Mesothelial cell of epicardium (in vitro differentiated cells): ENCODE measurements at regions not wholly inside any gene's neighbourhood (a gene's known extent, or its start where the extent isn't known, plus 50 kb on each side); places are given as distances from the start of the nearest gene placed in this dataset.

ENCODE experiments used
- DNase-seq, 2 experiments: peaks; one replicate each; pipeline ENCODE4 v3.0.0; 2021; ENCODE audit warnings: low spot score in 2 of 2; ENCODE audit not compliant: unreplicated experiment in 2 of 2
- H3K27ac Mint-ChIP-seq: 2 replicates; pipeline ENCODE4 v1.8.0; 2021; ENCODE audit warnings: mixed read lengths
- H3K27me3 Mint-ChIP-seq: 2 replicates; pipeline ENCODE4 v1.8.0; 2021; ENCODE audit warnings: low read depth, mixed read lengths
- H3K36me3 Mint-ChIP-seq: 2 replicates; pipeline ENCODE4 v1.8.0; 2021; ENCODE audit warnings: mixed read lengths
- H3K4me1 Mint-ChIP-seq: 2 replicates; pipeline ENCODE4 v1.8.0; 2021; ENCODE audit warnings: mixed read lengths
- H3K4me3 Mint-ChIP-seq: 2 replicates; pipeline ENCODE4 v1.8.0; 2021; ENCODE audit warnings: mild to moderate bottlenecking, moderate library complexity, mixed read lengths
- H3K9me3 Mint-ChIP-seq: 2 replicates; pipeline ENCODE4 v1.8.0; 2021; ENCODE audit warnings: mixed read lengths
- TF ChIP-seq, protein P1 (sequence below): fragments of 200-600 bp; sonication (generic); IDR thresholded peaks from one replicate; pipeline ENCODE4 v1.5.0; 2021; ENCODE audit warnings: antibody characterized with exemption; ENCODE audit not compliant: unreplicated experiment

- Mint-ChIP-seq H3K4me3 (no peak overlapping the region), H3K4me1 (peaks cover 2% of the 10 kb centered on the region), H3K9me3 (no peaks in the 10 kb centered on the region), H3K27me3 (peaks cover 4% of the 10 kb centered on the region), H3K27ac (no peak overlapping the region), H3K36me3 (no peaks in the 10 kb centered on the region)
- TF ChIP-seq, protein P1, sequence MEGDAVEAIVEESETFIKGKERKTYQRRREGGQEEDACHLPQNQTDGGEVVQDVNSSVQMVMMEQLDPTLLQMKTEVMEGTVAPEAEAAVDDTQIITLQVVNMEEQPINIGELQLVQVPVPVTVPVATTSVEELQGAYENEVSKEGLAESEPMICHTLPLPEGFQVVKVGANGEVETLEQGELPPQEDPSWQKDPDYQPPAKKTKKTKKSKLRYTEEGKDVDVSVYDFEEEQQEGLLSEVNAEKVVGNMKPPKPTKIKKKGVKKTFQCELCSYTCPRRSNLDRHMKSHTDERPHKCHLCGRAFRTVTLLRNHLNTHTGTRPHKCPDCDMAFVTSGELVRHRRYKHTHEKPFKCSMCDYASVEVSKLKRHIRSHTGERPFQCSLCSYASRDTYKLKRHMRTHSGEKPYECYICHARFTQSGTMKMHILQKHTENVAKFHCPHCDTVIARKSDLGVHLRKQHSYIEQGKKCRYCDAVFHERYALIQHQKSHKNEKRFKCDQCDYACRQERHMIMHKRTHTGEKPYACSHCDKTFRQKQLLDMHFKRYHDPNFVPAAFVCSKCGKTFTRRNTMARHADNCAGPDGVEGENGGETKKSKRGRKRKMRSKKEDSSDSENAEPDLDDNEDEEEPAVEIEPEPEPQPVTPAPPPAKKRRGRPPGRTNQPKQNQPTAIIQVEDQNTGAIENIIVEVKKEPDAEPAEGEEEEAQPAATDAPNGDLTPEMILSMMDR: no peak
- DNase-seq: no peak
Measured at GRCh38 chr2:221704442-221704841, 132.3 kb upstream of the EPHA4 start.

GRCh38 chr2:221693365-221693764, 121.3 kb upstream of the EPHA4 start:
- H3K27me3 Mint-ChIP-seq: no peaks in the 10 kb centered on the region
- H3K36me3 Mint-ChIP-seq: no peaks in the 10 kb centered on the region
- TF ChIP-seq, protein P1: no peak
- no peak for DNase-seq
- H3K27ac Mint-ChIP-seq: no peak overlapping the region
- H3K4me1 Mint-ChIP-seq: no peaks in the 10 kb centered on the region
- no peaks in the 10 kb centered on the region for H3K9me3 Mint-ChIP-seq
- no peak overlapping the region for H3K4me3 Mint-ChIP-seq

GRCh38 chr2:221691571-221691970, 119.5 kb upstream of the EPHA4 start:
- no peak for DNase-seq
- H3K27me3 Mint-ChIP-seq: no peaks in the 10 kb centered on the region
- TF ChIP-seq, protein P1: no peak
- no peak overlapping the region for H3K27ac Mint-ChIP-seq
- H3K4me3 Mint-ChIP-seq: no peak overlapping the region
- no peaks in the 10 kb centered on the region for H3K36me3 Mint-ChIP-seq
- H3K9me3 Mint-ChIP-seq: no peaks in the 10 kb centered on the region
- no peaks in the 10 kb centered on the region for H3K4me1 Mint-ChIP-seq

- no peak overlapping the region for H3K27ac Mint-ChIP-seq
- H3K9me3 Mint-ChIP-seq: no peaks in the 10 kb centered on the region
- no peaks in the 10 kb centered on the region for H3K4me1 Mint-ChIP-seq
- H3K27me3 Mint-ChIP-seq: no peaks in the 10 kb centered on the region
- no peak overlapping the region for H3K4me3 Mint-ChIP-seq
- TF ChIP-seq, protein P1: no peak
- no peak for DNase-seq
- no peaks in the 10 kb centered on the region for H3K36me3 Mint-ChIP-seq
Measured at GRCh38 chr2:221689140-221689539, 117.0 kb upstream of the EPHA4 start.

DNA sequence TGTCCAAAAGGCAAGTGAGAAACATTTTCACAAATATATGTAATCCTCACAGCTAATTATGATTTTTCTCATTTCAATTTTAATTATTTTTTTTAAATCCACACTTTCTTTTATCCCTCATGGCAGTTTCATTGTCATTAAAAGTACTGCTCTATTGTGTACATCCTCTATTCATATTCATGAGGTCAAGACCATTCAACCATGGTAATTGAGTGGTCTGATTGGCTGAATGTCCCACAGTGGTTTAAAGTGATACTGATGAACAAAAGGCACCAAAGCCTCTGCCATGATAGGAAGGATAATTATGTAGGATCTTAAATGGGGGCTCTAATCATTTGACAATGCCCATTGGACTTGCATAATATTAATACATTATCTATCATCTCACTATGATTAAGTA, 108.4 kb upstream of the EPHA4 start:
- peaks cover 10% of the 10 kb centered on the region for H3K9me3 Mint-ChIP-seq
- H3K27ac Mint-ChIP-seq: no peak overlapping the region
- no peak overlapping the region for H3K4me3 Mint-ChIP-seq
- no peaks in the 10 kb centered on the region for H3K36me3 Mint-ChIP-seq
- peaks cover 1% of the 10 kb centered on the region for H3K27me3 Mint-ChIP-seq
- DNase-seq: no peak
- TF ChIP-seq, protein P1: no peak
- no peaks in the 10 kb centered on the region for H3K4me1 Mint-ChIP-seq

DNA sequence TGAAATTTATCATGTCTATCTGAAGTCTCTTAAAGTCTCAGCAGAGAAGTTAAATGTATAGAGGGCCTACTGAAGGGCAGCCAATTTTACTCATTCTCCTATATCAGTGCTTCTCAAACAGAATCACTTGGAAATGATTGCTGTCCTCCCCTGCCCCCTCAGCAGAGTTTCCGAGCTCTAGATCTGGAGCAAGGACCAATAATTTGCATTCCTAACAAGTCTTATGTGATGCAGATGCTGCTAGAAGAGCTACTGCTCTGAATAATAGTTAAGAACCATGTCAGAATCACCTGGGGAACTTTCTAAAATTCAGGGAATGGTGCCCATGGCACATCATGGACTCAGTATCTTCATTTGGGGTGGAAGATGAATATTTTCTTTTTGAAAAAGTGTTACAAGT, 105.6 kb upstream of the EPHA4 start:
- TF ChIP-seq, protein P1: no peak
- Mint-ChIP-seq H3K4me3 (no peak overlapping the region), H3K27me3 (peaks cover 1% of the 10 kb centered on the region), H3K36me3 (no peaks in the 10 kb centered on the region), H3K27ac (no peak overlapping the region), H3K4me1 (no peaks in the 10 kb centered on the region), H3K9me3 (peaks cover 4% of the 10 kb centered on the region)
- DNase-seq: no peak
